HepG2 (cell line): ENCODE measurements at regions not wholly inside any gene's neighbourhood (a gene's known extent, or its start where the extent isn't known, plus 50 kb on each side); places are given as distances from the start of the nearest gene placed in this dataset.

Experiments
- BCL6 ChIP-seq: IDR thresholded peaks from 2 replicates; pipeline ENCODE4 v1.6.1; 2016; ENCODE audit warnings: missing genetic modification reagents, missing compliant biosample characterization
- MYNN ChIP-seq: sonication (generic); formaldehyde crosslinking; IDR thresholded peaks from 2 replicates; pipeline ENCODE4 v1.4.0; 2020; ENCODE audit warnings: mild to moderate bottlenecking, low read depth, missing genetic modification reagents
- MYPOP ChIP-seq: sonication (generic); formaldehyde crosslinking; IDR thresholded peaks from 2 replicates; pipeline ENCODE4 v1.8.1; 2023; ENCODE audit warnings: mild to moderate bottlenecking, moderate library complexity, missing genetic modification reagents
- ZNF20 ChIP-seq: sonication (generic); formaldehyde crosslinking; IDR thresholded peaks from 2 replicates; pipeline ENCODE4 v1.4.0; 2020; ENCODE audit warnings: mild to moderate bottlenecking, moderate library complexity, missing genetic modification reagents
- TF ChIP-seq, protein P1 (sequence below): sonication (generic); formaldehyde crosslinking; IDR thresholded peaks from 2 replicates; pipeline ENCODE4 v1.5.0; 2020; ENCODE audit warnings: mild to moderate bottlenecking, missing genetic modification reagents, moderate library complexity
- TF ChIP-seq, protein P2 (sequence below): sonication (generic); formaldehyde crosslinking; conservative IDR thresholded peaks from 2 replicates; pipeline ENCODE4 v1.8.0; 2022; ENCODE audit warnings: mild to moderate bottlenecking, moderate library complexity, missing genetic modification reagents

DNA sequence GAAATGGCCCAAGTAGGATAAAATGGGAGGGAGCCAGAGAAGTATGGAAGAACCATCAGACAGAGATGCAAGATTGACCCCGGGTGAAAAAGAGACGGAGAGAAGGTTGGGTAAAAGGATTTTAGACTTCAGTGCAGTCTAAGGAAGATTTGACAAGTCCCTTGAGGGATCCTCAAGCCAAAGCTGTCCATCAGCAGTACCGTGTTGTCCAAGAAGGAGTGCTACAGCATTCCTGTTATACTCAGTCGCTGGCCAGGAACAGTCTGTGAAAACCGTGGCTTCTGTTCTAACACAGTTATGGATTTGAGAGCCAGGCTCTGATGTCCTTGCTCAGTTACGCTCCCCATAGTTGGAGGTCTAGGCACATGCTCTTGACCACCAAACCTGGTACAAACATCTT, 383.9 kb upstream of the DAB2 start:
- TF ChIP-seq ZNF20 (CRISPR knock-in tag) (no peak), MYNN (CRISPR knock-in tag) (no peak), MYPOP (no peak), BCL6 (CRISPR knock-in tag) (no peak)
- TF ChIP-seq, protein P1, sequence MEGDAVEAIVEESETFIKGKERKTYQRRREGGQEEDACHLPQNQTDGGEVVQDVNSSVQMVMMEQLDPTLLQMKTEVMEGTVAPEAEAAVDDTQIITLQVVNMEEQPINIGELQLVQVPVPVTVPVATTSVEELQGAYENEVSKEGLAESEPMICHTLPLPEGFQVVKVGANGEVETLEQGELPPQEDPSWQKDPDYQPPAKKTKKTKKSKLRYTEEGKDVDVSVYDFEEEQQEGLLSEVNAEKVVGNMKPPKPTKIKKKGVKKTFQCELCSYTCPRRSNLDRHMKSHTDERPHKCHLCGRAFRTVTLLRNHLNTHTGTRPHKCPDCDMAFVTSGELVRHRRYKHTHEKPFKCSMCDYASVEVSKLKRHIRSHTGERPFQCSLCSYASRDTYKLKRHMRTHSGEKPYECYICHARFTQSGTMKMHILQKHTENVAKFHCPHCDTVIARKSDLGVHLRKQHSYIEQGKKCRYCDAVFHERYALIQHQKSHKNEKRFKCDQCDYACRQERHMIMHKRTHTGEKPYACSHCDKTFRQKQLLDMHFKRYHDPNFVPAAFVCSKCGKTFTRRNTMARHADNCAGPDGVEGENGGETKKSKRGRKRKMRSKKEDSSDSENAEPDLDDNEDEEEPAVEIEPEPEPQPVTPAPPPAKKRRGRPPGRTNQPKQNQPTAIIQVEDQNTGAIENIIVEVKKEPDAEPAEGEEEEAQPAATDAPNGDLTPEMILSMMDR (CRISPR knock-in tag), result no peak
- TF ChIP-seq, protein P2, sequence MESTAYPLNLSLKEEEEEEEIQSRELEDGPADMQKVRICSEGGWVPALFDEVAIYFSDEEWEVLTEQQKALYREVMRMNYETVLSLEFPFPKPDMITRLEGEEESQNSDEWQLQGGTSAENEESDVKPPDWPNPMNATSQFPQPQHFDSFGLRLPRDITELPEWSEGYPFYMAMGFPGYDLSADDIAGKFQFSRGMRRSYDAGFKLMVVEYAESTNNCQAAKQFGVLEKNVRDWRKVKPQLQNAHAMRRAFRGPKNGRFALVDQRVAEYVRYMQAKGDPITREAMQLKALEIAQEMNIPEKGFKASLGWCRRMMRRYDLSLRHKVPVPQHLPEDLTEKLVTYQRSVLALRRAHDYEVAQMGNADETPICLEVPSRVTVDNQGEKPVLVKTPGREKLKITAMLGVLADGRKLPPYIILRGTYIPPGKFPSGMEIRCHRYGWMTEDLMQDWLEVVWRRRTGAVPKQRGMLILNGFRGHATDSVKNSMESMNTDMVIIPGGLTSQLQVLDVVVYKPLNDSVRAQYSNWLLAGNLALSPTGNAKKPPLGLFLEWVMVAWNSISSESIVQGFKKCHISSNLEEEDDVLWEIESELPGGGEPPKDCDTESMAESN (CRISPR knock-in tag), result no peak
